WTC11 (cell line): ENCODE measurements at regions not wholly inside any gene's neighbourhood (a gene's known extent, or its start where the extent isn't known, plus 50 kb on each side); places are given as distances from the start of the nearest gene placed in this dataset.

Experiments
- CTCF ChIP-seq: fragments of 200-600 bp; IDR thresholded peaks from 2 replicates; pipeline ENCODE4 v1.8.0; 2022; ENCODE audit warnings: antibody characterized with exemption
- FOXP1 ChIP-seq: sonication (generic); formaldehyde crosslinking; IDR thresholded peaks from 2 replicates; pipeline ENCODE4 v1.8.0; 2022; ENCODE audit warnings: missing genetic modification reagents, mild to moderate bottlenecking, moderate library complexity, borderline replicate concordance

- TF ChIP-seq CTCF (no peak), FOXP1 (CRISPR knock-in tag) (no peak)
Measured at GRCh38 chr6:21952367-21952766, 344.5 kb downstream of the PRL start.
